Suprapubic skin (tissue), 3 donors: ENCODE measurements at regions not wholly inside any gene's neighbourhood (a gene's known extent, or its start where the extent isn't known, plus 50 kb on each side); places are given as distances from the start of the nearest gene placed in this dataset.

ENCODE experiments used
- POLR2A ChIP-seq, 2 donors: fragments of 450-650 bp; IDR thresholded peaks; one replicate each; pipeline ENCODE4 v1.6.1; 2017; ENCODE audit warnings: antibody characterized with exemption in 2 of 2, mild to moderate bottlenecking in 2 of 2, moderate library complexity in 2 of 2
- TF ChIP-seq, protein P1 (sequence below), 2 donors: fragments of 200-600 bp in 1 of 2; fragments of 450-650 bp in 1 of 2; sonication (generic) in 1 of 2; IDR thresholded peaks; one replicate each; pipeline ENCODE4 v1.5.1; 2016 to 2019; ENCODE audit warnings: antibody characterized with exemption in 2 of 2, mild to moderate bottlenecking in 1 of 2, moderate library complexity in 1 of 2

DNA sequence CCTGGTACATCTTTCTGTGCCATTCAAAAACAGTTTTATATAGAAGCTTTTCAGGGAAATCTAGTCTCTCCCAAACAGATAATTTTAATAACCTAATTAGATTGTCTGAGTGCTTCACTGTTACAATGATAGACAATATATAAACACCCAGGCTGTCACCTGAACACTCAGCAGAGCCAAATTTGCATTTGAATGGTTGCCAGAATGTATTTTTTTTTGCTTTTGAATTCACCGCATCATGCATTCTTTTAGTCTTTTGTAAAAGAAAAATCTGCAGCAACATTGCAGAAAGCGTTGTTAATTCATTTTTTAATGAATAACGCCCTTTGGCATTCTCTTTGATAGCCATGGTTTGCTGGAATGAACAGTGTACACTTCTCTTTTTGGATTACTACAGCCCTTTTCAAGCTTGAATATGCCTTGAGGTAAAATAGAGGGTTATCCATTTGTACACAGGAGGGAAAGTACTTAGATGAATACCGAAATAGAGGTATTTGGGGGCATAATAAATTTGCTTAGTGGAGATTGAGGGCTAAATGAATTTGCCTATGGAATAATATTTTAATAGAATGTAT is 175.0 kb upstream of the EPHA5 start:
- no peak for TF ChIP-seq POLR2A (IDR thresholded peaks at IDR 0.05)
- TF ChIP-seq, protein P1, sequence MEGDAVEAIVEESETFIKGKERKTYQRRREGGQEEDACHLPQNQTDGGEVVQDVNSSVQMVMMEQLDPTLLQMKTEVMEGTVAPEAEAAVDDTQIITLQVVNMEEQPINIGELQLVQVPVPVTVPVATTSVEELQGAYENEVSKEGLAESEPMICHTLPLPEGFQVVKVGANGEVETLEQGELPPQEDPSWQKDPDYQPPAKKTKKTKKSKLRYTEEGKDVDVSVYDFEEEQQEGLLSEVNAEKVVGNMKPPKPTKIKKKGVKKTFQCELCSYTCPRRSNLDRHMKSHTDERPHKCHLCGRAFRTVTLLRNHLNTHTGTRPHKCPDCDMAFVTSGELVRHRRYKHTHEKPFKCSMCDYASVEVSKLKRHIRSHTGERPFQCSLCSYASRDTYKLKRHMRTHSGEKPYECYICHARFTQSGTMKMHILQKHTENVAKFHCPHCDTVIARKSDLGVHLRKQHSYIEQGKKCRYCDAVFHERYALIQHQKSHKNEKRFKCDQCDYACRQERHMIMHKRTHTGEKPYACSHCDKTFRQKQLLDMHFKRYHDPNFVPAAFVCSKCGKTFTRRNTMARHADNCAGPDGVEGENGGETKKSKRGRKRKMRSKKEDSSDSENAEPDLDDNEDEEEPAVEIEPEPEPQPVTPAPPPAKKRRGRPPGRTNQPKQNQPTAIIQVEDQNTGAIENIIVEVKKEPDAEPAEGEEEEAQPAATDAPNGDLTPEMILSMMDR (IDR thresholded peaks at IDR 0.05) = no peak
